ENCODE measurements at regions not wholly inside any gene's neighbourhood (a gene's known extent, or its start where the extent isn't known, plus 50 kb on each side); places are given as distances from the start of the nearest gene placed in this dataset.

GRCh38 chr16:73179705-73180331 is 131.9 kb upstream of the ZFHX3 start:
- H3K36me3 ChIP-seq (ENCODE audit: control insufficient read depth, insufficient read depth, low read length), result no peaks in the 10 kb centered on the region
- no peaks in the 10 kb centered on the region for H3K27me3 ChIP-seq (ENCODE audit: control insufficient read depth, insufficient read depth, low read length)
- H2AFZ ChIP-seq, result no peak overlapping the region
- no peak overlapping the region for H3K27ac ChIP-seq
- no peak overlapping the region for H3K9ac ChIP-seq
- no peak overlapping the region for H3K4me2 ChIP-seq (ENCODE audit: low read length)
- no peaks in the 10 kb centered on the region for H3K4me1 ChIP-seq
- H3K4me3 ChIP-seq (ENCODE audit: low read depth, low read length), result no peak overlapping the region
- no peaks in the 10 kb centered on the region for H3K79me2 ChIP-seq
- no peak for TF ChIP-seq CTCF (IDR thresholded peaks at IDR 0.05)
- H3K9me3 ChIP-seq (ENCODE audit: control insufficient read depth, low read length), result no peaks in the 10 kb centered on the region

- Histone ChIP-seq H3K9ac (no peak overlapping the region), H2AFZ (no peak overlapping the region), H3K27ac (no peak overlapping the region), H3K4me2 (ENCODE audit: low read length) (no peak overlapping the region), H3K79me2 (no peaks in the 10 kb centered on the region), H3K36me3 (ENCODE audit: control insufficient read depth, insufficient read depth, low read length) (no peaks in the 10 kb centered on the region), H3K4me1 (no peaks in the 10 kb centered on the region), H3K9me3 (ENCODE audit: control insufficient read depth, low read length) (no peaks in the 10 kb centered on the region), H3K4me3 (ENCODE audit: low read depth, low read length) (no peak overlapping the region), H3K27me3 (ENCODE audit: control insufficient read depth, insufficient read depth, low read length) (no peaks in the 10 kb centered on the region)
- no peak for TF ChIP-seq CTCF (IDR thresholded peaks at IDR 0.05)
Measured at GRCh38 chr16:73177729-73178295, 129.9 kb upstream of the ZFHX3 start.

- Histone ChIP-seq H3K9me3 (ENCODE audit: control insufficient read depth, low read length) (no peaks in the 10 kb centered on the region), H3K27ac (no peak overlapping the region), H3K36me3 (ENCODE audit: control insufficient read depth, insufficient read depth, low read length) (no peaks in the 10 kb centered on the region), H3K4me2 (ENCODE audit: low read length) (no peak overlapping the region), H3K4me1 (no peaks in the 10 kb centered on the region), H3K9ac (no peak overlapping the region), H3K79me2 (no peaks in the 10 kb centered on the region), H2AFZ (no peak overlapping the region), H3K27me3 (ENCODE audit: control insufficient read depth, insufficient read depth, low read length) (no peaks in the 10 kb centered on the region), H3K4me3 (ENCODE audit: low read depth, low read length) (no peak overlapping the region)
- peak; percentile 32 for TF ChIP-seq CTCF (IDR thresholded peaks at IDR 0.05)
Measured at GRCh38 chr16:73176577-73177013, 128.7 kb upstream of the ZFHX3 start.

GRCh38 chr16:73172973-73173709 is 125.2 kb upstream of the ZFHX3 start:
- no peaks in the 10 kb centered on the region for H3K9me3 ChIP-seq (ENCODE audit: control insufficient read depth, low read length)
- no peak overlapping the region for H3K4me3 ChIP-seq (ENCODE audit: low read depth, low read length)
- no peaks in the 10 kb centered on the region for H3K4me1 ChIP-seq
- H2AFZ ChIP-seq, result peak overlapping the region; percentile 54
- no peak overlapping the region for H3K9ac ChIP-seq
- H3K27ac ChIP-seq, result no peak overlapping the region
- H3K79me2 ChIP-seq, result no peaks in the 10 kb centered on the region
- peak; percentile 4 for TF ChIP-seq CTCF (IDR thresholded peaks at IDR 0.05)
- H3K36me3 ChIP-seq (ENCODE audit: control insufficient read depth, insufficient read depth, low read length), result no peaks in the 10 kb centered on the region
- no peaks in the 10 kb centered on the region for H3K27me3 ChIP-seq (ENCODE audit: control insufficient read depth, insufficient read depth, low read length)
- no peak overlapping the region for H3K4me2 ChIP-seq (ENCODE audit: low read length)
